Epithelial cell of esophagus (primary cell): ENCODE measurements at regions not wholly inside any gene's neighbourhood (a gene's known extent, or its start where the extent isn't known, plus 50 kb on each side); places are given as distances from the start of the nearest gene placed in this dataset.
A peak's percentile ranks its signal among the peaks of the same experiment; 100 is the strongest.

Experiments
- DNase-seq: peaks from one replicate; pipeline ENCODE4 v3.0.0; 2010; ENCODE audit warnings: low read depth
- H3K4me3 ChIP-seq: 2 replicates; pipeline ENCODE4 v1.5.1; 2011; ENCODE audit warnings: mild to moderate bottlenecking, low read length, control low read depth
- CTCF ChIP-seq: IDR thresholded peaks from 2 replicates; pipeline ENCODE4 v1.5.1; 2011; ENCODE audit warnings: low read depth, mild to moderate bottlenecking, low read length, control low read depth, inconsistent platforms; ENCODE audit not compliant: insufficient read depth; ENCODE audit errors: missing control alignments

DNA sequence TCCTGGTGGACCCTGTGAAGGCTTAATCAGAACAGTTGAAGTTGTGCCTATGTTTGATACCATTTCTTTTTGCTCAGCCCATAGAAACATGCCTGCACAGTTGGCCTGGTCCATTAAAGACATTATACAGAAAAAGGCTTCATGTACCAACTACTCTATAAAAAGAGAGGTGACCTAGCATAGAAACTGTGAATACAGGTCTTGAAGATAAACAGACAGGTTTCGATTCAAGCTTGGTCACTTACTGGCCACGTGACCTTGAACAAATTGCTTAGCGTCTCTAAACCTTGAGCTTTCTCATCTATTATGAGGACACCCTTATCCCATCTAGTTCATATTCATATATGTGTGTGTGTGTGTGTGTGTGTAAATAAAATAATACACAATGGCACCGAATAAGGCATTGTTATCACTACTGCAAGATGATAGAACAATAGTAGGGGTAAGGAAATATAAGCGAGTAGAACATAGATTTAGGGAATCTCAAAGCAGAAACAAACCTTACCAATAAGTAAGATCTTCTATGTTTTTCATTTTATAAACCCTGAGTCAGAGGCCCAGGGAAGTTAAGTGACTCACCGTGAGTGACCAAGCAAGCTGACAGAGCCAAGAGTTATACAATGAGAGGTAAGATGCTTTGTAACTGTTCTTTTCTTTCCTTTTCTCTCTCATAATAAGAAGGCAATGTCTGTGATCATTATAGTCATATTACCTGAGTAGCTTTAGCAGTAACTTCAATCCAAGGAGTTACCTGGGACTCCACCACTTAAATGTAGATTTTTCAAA is 476.8 kb upstream of the DEPDC1 start:
- H3K4me3 ChIP-seq: no peak overlapping the region
- peak; percentile 72 for DNase-seq
- no peak for TF ChIP-seq CTCF

DNA sequence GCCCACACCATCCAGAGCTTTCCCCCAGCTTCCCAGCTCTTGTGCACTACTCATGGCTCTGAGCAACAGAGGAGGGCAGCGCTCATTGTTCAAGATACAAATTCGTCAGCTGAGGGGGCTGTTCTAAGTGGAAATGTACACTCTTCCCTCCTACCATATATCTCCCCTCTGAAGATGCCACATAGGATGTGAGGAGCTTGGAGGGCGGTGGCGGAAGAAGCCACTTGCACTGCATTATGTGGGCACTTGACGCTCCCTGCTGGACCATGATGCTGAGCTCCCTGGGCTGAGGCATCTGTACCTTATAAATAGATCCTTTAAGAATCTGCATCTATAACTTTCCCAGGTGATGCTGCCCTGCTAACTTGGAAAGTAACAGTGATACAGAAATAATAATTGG is 477.6 kb upstream of the DEPDC1 start:
- DNase-seq: no peak
- H3K4me3 ChIP-seq: no peak overlapping the region
- no peak for TF ChIP-seq CTCF

- H3K4me3 ChIP-seq: no peak overlapping the region
- no peak for TF ChIP-seq CTCF
- no peak for DNase-seq
Measured at GRCh38 chr1:68975212-68975933, 478.5 kb upstream of the DEPDC1 start.

DNA sequence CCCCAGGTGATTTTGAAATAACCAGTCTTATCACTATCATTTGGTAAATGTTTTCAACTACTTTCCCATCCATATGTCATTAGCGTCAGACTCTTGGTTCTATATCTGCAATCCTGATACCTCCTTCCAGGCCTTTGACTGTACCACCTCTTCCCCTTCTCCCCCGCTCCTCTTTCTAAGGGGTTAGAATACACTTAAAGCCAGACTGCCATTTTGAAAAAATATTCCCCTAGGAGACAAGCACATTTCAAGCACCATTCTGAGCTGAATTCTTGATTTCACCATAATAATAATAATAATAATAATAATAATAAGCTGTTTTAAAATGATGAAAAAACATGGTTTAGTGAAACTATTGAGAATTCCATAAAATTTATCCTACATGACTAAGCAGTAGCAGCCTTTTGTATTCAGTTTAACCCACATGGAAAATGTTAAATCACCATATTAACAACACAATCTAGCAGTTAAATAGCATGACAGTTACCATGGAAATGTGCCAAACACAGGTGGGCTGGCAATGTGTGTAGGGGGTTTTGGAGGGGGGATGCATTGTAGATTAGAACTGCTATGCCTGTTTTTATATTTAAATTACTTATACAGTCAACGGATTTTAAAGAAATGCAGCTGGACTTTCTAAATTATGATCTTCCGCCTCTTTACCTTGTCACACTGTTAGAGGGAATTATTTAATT is 480.2 kb upstream of the DEPDC1 start:
- H3K4me3 ChIP-seq: no peak overlapping the region
- DNase-seq: no peak
- TF ChIP-seq CTCF: no peak

- no peak overlapping the region for H3K4me3 ChIP-seq
- no peak for DNase-seq
- no peak for TF ChIP-seq CTCF
Measured at GRCh38 chr1:68979891-68980290, 483.0 kb upstream of the DEPDC1 start.

DNA sequence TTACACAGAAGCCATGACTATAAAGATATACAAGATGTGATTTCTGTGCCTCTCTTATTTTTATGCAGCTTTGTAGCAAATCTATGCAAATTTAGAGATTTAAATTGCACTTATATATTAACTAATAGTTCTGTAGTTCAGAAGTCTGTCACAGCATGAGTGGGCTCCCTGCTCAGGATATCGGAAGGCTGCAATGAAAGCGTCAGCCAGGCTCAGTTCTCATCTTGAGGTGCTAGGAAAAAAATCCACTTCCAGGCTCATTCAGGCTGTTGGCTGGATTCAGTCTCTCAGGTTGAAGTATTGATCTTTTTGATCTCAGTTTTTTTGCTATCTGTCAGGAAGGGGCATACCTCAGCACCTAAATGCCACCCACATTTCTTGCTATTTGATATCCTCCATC is 487.4 kb upstream of the DEPDC1 start:
- TF ChIP-seq CTCF: no peak
- H3K4me3 ChIP-seq: no peak overlapping the region
- DNase-seq: no peak

DNA sequence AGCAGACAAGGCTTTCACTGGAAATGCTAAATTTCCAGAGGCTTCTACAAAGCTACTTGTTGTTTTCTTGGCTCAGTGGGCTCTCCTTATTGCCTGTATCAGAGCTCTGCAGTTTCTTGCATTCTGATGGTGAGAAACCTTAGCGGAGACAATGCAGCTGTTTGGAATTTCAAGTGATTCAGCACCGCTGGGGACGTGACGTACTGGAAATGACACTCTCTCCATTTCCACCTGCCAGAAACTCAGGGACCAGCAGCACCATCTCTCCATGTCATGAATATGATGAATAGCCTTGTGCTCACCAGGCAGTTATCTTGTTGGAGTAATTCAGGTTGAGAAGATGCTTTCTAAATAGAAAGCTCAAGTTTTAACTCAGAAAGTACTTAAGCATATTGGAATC is 497.2 kb upstream of the DEPDC1 start:
- no peak for DNase-seq
- no peak for TF ChIP-seq CTCF

More for the DNA sequence above, 497.2 kb upstream of the DEPDC1 start:
- H3K4me3 ChIP-seq: no peak overlapping the region
